HFFc6 (cell line): ENCODE measurements at regions not wholly inside any gene's neighbourhood (a gene's known extent, or its start where the extent isn't known, plus 50 kb on each side); places are given as distances from the start of the nearest gene placed in this dataset.

Source experiments
- DNase-seq: peaks from one replicate; pipeline ENCODE4 v3.0.0-alpha.2; 2018
- H3K27ac Mint-ChIP-seq: 2 replicates; pipeline ENCODE4 v1.8.0; 2020; ENCODE audit warnings: mild to moderate bottlenecking, mixed read lengths
- H3K27me3 Mint-ChIP-seq: 2 replicates; pipeline ENCODE4 v1.8.0; 2021; ENCODE audit warnings: mild to moderate bottlenecking, moderate library complexity, mixed read lengths; ENCODE audit not compliant: insufficient read depth
- H3K36me3 Mint-ChIP-seq: 2 replicates; pipeline ENCODE4 v1.8.0; 2021; ENCODE audit warnings: low read depth, mixed read lengths
- H3K4me1 Mint-ChIP-seq: 2 replicates; pipeline ENCODE4 v1.8.0; 2020; ENCODE audit warnings: low read depth, mixed read lengths
- H3K4me3 Mint-ChIP-seq: 2 replicates; pipeline ENCODE4 v1.8.0; 2020; ENCODE audit warnings: mild to moderate bottlenecking, moderate library complexity, mixed read lengths
- H3K9me3 Mint-ChIP-seq: 2 replicates; pipeline ENCODE4 v1.8.0; 2020; ENCODE audit warnings: mild to moderate bottlenecking, mixed read lengths
- CTCF ChIP-seq: fragments of 200-600 bp; sonication (generic); IDR thresholded peaks from 2 replicates; pipeline ENCODE4 v1.5.0; 2021; ENCODE audit warnings: antibody characterized with exemption, mild to moderate bottlenecking

GRCh38 chr19:28940751-28941500, 272.0 kb downstream of the UQCRFS1 start:
- DNase-seq: peak; percentile 90
- Mint-ChIP-seq H3K4me3 (peak overlapping the region; percentile 57), H3K36me3 (no peaks in the 10 kb centered on the region; the same call in 1 of the 2 replicates), H3K27ac (peak overlapping the region; percentile 92), H3K27me3 (no peaks in the 10 kb centered on the region), H3K9me3 (no peaks in the 10 kb centered on the region), H3K4me1 (peaks cover 29% of the 10 kb centered on the region)
- no peak for TF ChIP-seq CTCF

- DNase-seq: no peak
- H3K4me3 Mint-ChIP-seq: no peak overlapping the region
- H3K4me1 Mint-ChIP-seq: peaks cover 40% of the 10 kb centered on the region
- H3K36me3 Mint-ChIP-seq: no peaks in the 10 kb centered on the region; the same call in 1 of the 2 replicates
- peaks cover 1% of the 10 kb centered on the region; the same call in 1 of the 2 replicates for H3K27me3 Mint-ChIP-seq
- no peak overlapping the region for H3K27ac Mint-ChIP-seq
- no peaks in the 10 kb centered on the region for H3K9me3 Mint-ChIP-seq
- no peak for TF ChIP-seq CTCF
Measured at GRCh38 chr19:28939236-28939635, 273.7 kb downstream of the UQCRFS1 start.

- H3K27ac Mint-ChIP-seq: no peak overlapping the region
Measured at GRCh38 chr19:28936001-28936400, 276.9 kb downstream of the UQCRFS1 start.

GRCh38 chr19:28934631-28935030, 278.3 kb downstream of the UQCRFS1 start:
- DNase-seq: peak; percentile 49
- H3K27ac Mint-ChIP-seq: peak overlapping the region; percentile 22
- peaks cover 44% of the 10 kb centered on the region for H3K4me1 Mint-ChIP-seq
- TF ChIP-seq CTCF: no peak
- no peaks in the 10 kb centered on the region for H3K9me3 Mint-ChIP-seq
- H3K27me3 Mint-ChIP-seq: peaks cover 1% of the 10 kb centered on the region; the same call in 1 of the 2 replicates
- peak overlapping the region; percentile 20 for H3K4me3 Mint-ChIP-seq
- no peaks in the 10 kb centered on the region; the same call in 1 of the 2 replicates for H3K36me3 Mint-ChIP-seq

More at GRCh38 chr19:28936001-28936400, 276.9 kb downstream of the UQCRFS1 start:
- H3K36me3 Mint-ChIP-seq: no peaks in the 10 kb centered on the region; the same call in 1 of the 2 replicates
- peaks cover 49% of the 10 kb centered on the region for H3K4me1 Mint-ChIP-seq
- DNase-seq: no peak
- no peak for TF ChIP-seq CTCF
- no peaks in the 10 kb centered on the region for H3K9me3 Mint-ChIP-seq
- H3K27me3 Mint-ChIP-seq: peaks cover 1% of the 10 kb centered on the region; the same call in 1 of the 2 replicates
- H3K4me3 Mint-ChIP-seq: no peak overlapping the region

GRCh38 chr19:28933039-28933438, 279.9 kb downstream of the UQCRFS1 start:
- H3K27ac Mint-ChIP-seq: no peak overlapping the region
- H3K36me3 Mint-ChIP-seq: no peaks in the 10 kb centered on the region
- H3K27me3 Mint-ChIP-seq: peaks cover 1% of the 10 kb centered on the region; the same call in 1 of the 2 replicates
- H3K4me3 Mint-ChIP-seq: no peak overlapping the region
- H3K9me3 Mint-ChIP-seq: no peaks in the 10 kb centered on the region
- H3K4me1 Mint-ChIP-seq: peaks cover 60% of the 10 kb centered on the region
- no peak for TF ChIP-seq CTCF
- no peak for DNase-seq
